ENCODE measurements at regions not wholly inside any gene's neighbourhood (a gene's known extent, or its start where the extent isn't known, plus 50 kb on each side); places are given as distances from the start of the nearest gene placed in this dataset.
"Not testable (repeated sequence)": the region's sequence is repeated elsewhere in the genome, so short reads cannot be mapped to it uniquely, and the experiment has no call there.

DNA sequence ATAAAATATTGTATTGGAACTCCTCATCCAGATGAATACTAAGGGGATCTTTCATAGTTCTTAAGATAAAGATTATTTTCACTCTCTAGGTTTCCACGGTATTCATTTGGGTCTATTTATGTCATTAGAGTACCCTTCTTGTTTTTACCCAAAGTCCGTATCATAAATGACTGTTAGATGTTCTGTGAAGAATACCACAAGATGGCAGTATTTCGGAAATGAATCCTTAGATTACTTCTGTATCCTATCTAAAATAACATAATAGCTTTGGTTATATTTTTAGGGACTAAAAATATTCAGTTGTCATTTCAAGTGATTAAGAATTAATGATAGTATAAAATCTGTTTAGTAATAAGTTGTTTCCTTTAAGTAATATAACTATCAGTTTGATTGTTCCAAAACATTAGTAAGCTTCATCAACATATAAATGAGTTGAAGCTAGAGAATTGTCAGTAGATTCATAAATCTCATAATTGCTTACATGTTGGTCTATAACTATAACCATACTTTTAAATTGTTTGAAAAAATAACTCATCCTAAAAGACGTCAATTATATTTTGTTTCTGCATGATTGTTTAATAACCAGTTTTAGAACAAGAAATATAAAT, 337.5 kb upstream of the KCND2 start:
- Histone ChIP-seq H3K27ac (ENCODE audit: low read depth, low read length, severe bottlenecking) (no peak overlapping the region), H3K36me3 (ENCODE audit: control insufficient read depth, insufficient read depth, low read length) (no peaks in the 10 kb centered on the region), H3K4me1 (ENCODE audit: control insufficient read depth, insufficient read depth, low read length, poor library complexity, severe bottlenecking) (no peaks in the 10 kb centered on the region), H3K4me3 (ENCODE audit: extremely low read depth, insufficient read depth, low read length, poor library complexity, severe bottlenecking) (no peak overlapping the region), H3K9me3 (ENCODE audit: control insufficient read depth, low read length) (no peaks in the 10 kb centered on the region)
- WGBS, 2 experiments (ENCODE audit: insufficient coverage in 2 of 2) = no CpG with 5 or more reads among the region's 4 CpGs

DNA sequence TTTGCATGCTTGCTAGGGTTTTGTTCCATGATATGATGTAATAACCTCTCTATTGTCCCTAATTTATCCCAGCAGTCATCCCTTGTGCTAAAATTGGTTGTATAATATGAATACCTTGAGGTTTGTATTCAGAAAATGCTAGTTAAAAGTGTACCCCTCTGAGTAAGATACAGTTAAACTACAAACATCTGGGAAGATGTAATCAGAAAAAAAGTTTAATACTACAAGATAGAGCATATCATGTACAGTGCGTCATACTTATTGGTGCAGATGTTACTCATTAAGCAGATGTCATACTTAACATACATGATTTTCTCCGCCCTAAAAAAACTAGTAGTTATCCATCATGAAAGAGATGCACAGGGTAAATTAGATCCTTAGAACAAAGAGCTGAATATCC, 336.1 kb upstream of the KCND2 start:
- no peaks in the 10 kb centered on the region for H3K9me3 ChIP-seq (ENCODE audit: control insufficient read depth, low read length)
- WGBS, 2 experiments (ENCODE audit: insufficient coverage in 2 of 2) = no CpG with 5 or more reads among the region's 2 CpGs
- H3K36me3 ChIP-seq (ENCODE audit: control insufficient read depth, insufficient read depth, low read length) = no peaks in the 10 kb centered on the region

DNA sequence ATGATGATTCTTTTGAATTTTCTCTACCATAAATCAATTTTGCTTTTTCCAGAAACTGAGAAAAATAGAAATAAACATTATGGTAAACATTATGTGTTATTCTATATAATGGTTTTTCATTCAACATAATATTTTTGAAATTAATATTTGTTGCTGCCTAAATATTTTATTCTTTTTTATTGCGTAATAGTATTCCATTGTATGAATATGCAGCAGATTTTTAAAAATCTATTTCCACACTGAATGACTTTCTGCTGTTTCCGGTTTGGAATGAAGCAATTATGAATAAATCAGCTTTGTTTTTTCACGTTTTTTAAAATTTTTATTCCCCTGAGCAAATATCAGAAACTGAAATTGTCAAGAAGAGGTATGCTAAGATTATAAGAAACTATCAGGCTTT, 335.2 kb upstream of the KCND2 start:
- H3K4me3 ChIP-seq (ENCODE audit: extremely low read depth, insufficient read depth, low read length, poor library complexity, severe bottlenecking) = no peak overlapping the region
- no peaks in the 10 kb centered on the region for H3K36me3 ChIP-seq (ENCODE audit: control insufficient read depth, insufficient read depth, low read length)
- no peaks in the 10 kb centered on the region for H3K9me3 ChIP-seq (ENCODE audit: control insufficient read depth, low read length)
- H3K27ac ChIP-seq (ENCODE audit: low read depth, low read length, severe bottlenecking) = no peak overlapping the region
- no peaks in the 10 kb centered on the region for H3K4me1 ChIP-seq (ENCODE audit: control insufficient read depth, insufficient read depth, low read length, poor library complexity, severe bottlenecking)
- no CpG with 5 or more reads among the region's 3 CpGs for WGBS, 2 experiments (ENCODE audit: insufficient coverage in 2 of 2)

More for the DNA sequence above, 336.1 kb upstream of the KCND2 start:
- Histone ChIP-seq H3K4me3 (ENCODE audit: extremely low read depth, insufficient read depth, low read length, poor library complexity, severe bottlenecking) (no peak overlapping the region), H3K4me1 (ENCODE audit: control insufficient read depth, insufficient read depth, low read length, poor library complexity, severe bottlenecking) (no peaks in the 10 kb centered on the region), H3K27ac (ENCODE audit: low read depth, low read length, severe bottlenecking) (no peak overlapping the region)

- Histone ChIP-seq H3K4me1 (ENCODE audit: control insufficient read depth, insufficient read depth, low read length, poor library complexity, severe bottlenecking) (no peaks in the 10 kb centered on the region), H3K36me3 (ENCODE audit: control insufficient read depth, insufficient read depth, low read length) (no peaks in the 10 kb centered on the region), H3K9me3 (ENCODE audit: control insufficient read depth, low read length) (no peaks in the 10 kb centered on the region), H3K27ac (ENCODE audit: low read depth, low read length, severe bottlenecking) (no peak overlapping the region), H3K4me3 (ENCODE audit: extremely low read depth, insufficient read depth, low read length, poor library complexity, severe bottlenecking) (no peak overlapping the region)
- 88% methylated on average over 2 of the region's 5 CpGs; no CpG with 5 or more reads in 1 of the 2 experiments for WGBS, 2 experiments (ENCODE audit: insufficient coverage in 2 of 2)
These were observed 328.9 kb upstream of the KCND2 start for GRCh38 chr7:119943942-119944600.

GRCh38 chr7:119944601-119944972, 328.4 kb upstream of the KCND2 start:
- Histone ChIP-seq H3K4me3 (ENCODE audit: extremely low read depth, insufficient read depth, low read length, poor library complexity, severe bottlenecking) (no peak overlapping the region), H3K9me3 (ENCODE audit: control insufficient read depth, low read length) (no peaks in the 10 kb centered on the region), H3K4me1 (ENCODE audit: control insufficient read depth, insufficient read depth, low read length, poor library complexity, severe bottlenecking) (no peaks in the 10 kb centered on the region), H3K36me3 (ENCODE audit: control insufficient read depth, insufficient read depth, low read length) (no peaks in the 10 kb centered on the region), H3K27ac (ENCODE audit: low read depth, low read length, severe bottlenecking) (no peak overlapping the region)
- 83 to 100% methylated on average over 1 of the region's 1 CpG for WGBS, 2 experiments (ENCODE audit: insufficient coverage in 2 of 2)

GRCh38 chr7:119945822-119946221, 327.2 kb upstream of the KCND2 start:
- Histone ChIP-seq H3K36me3 (ENCODE audit: control insufficient read depth, insufficient read depth, low read length) (no peaks in the 10 kb centered on the region), H3K4me1 (ENCODE audit: control insufficient read depth, insufficient read depth, low read length, poor library complexity, severe bottlenecking) (no peaks in the 10 kb centered on the region), H3K9me3 (ENCODE audit: control insufficient read depth, low read length) (no peaks in the 10 kb centered on the region), H3K4me3 (ENCODE audit: extremely low read depth, insufficient read depth, low read length, poor library complexity, severe bottlenecking) (no peak overlapping the region), H3K27ac (ENCODE audit: low read depth, low read length, severe bottlenecking) (no peak overlapping the region)
- WGBS, 2 experiments (ENCODE audit: insufficient coverage in 2 of 2) = no CpG with 5 or more reads among the region's 1 CpG

DNA sequence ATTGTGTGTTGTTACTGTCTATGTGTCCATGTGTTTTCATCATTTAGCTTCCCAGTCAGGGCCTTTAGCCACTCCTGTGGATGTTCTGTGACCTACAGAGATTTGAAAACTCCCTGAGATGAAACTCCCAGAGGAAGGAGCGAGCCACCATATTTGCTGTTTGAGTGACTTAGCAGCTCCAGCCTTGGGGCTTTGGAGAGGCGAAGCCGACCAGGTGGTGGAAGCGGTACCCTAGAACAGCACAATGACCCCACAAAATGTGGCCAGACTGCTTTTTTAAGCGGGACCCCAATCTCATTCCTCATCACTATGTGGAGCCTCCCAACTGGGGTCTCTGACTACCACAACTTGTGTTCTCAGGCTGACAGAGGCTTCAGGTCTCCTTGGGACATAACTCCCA, 323.9 kb upstream of the KCND2 start:
- Histone ChIP-seq H3K9me3 (ENCODE audit: control insufficient read depth, low read length) (no peaks in the 10 kb centered on the region), H3K27ac (ENCODE audit: low read depth, low read length, severe bottlenecking) (no peak overlapping the region), H3K4me1 (ENCODE audit: control insufficient read depth, insufficient read depth, low read length, poor library complexity, severe bottlenecking) (no peaks in the 10 kb centered on the region), H3K36me3 (ENCODE audit: control insufficient read depth, insufficient read depth, low read length) (no peaks in the 10 kb centered on the region), H3K4me3 (ENCODE audit: extremely low read depth, insufficient read depth, low read length, poor library complexity, severe bottlenecking) (no peak overlapping the region)
- 97% methylated on average over 5 of the region's 5 CpGs; no CpG with 5 or more reads in 1 of the 2 experiments for WGBS, 2 experiments (ENCODE audit: insufficient coverage in 2 of 2)

- not testable (repeated sequence) for H3K4me1 ChIP-seq (ENCODE audit: control insufficient read depth, insufficient read depth, low read length, poor library complexity, severe bottlenecking); H3K36me3 ChIP-seq (ENCODE audit: control insufficient read depth, insufficient read depth, low read length); H3K4me3 ChIP-seq (ENCODE audit: extremely low read depth, insufficient read depth, low read length, poor library complexity, severe bottlenecking); H3K27ac ChIP-seq (ENCODE audit: low read depth, low read length, severe bottlenecking); H3K9me3 ChIP-seq (ENCODE audit: control insufficient read depth, low read length)
- 91 to 93% methylated on average over 14 to 24 of the region's 30 CpGs for WGBS, 2 experiments (ENCODE audit: insufficient coverage in 2 of 2)
These were observed 322.5 kb upstream of the KCND2 start for GRCh38 chr7:119950390-119951041.

DNA sequence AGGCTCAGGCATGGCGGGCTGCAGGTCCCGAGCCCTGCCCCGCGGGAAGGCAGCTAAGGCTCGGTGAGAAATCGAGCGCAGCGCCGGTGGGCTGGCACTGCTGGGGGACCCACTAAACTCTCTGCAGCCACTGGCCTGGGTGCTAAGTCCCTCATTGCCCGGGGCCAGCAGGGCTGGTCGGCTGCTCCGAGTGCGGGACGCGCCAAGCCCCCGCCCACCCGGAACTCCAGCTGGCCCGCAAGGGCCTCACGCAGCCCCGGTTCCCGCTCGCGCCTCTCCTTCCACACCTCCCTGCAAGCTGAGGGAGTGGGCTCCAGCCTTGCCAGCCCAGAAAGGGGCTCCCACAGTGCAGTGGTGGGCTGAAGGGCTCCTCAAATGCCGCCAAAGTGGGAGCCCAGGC, 321.4 kb upstream of the KCND2 start:
- not testable (repeated sequence) for H3K9me3 ChIP-seq (ENCODE audit: control insufficient read depth, low read length); H3K4me3 ChIP-seq (ENCODE audit: extremely low read depth, insufficient read depth, low read length, poor library complexity, severe bottlenecking); H3K36me3 ChIP-seq (ENCODE audit: control insufficient read depth, insufficient read depth, low read length); H3K4me1 ChIP-seq (ENCODE audit: control insufficient read depth, insufficient read depth, low read length, poor library complexity, severe bottlenecking); H3K27ac ChIP-seq (ENCODE audit: low read depth, low read length, severe bottlenecking)
- 92 to 96% methylated on average over 6 to 17 of the region's 24 CpGs for WGBS, 2 experiments (ENCODE audit: insufficient coverage in 2 of 2)

DNA sequence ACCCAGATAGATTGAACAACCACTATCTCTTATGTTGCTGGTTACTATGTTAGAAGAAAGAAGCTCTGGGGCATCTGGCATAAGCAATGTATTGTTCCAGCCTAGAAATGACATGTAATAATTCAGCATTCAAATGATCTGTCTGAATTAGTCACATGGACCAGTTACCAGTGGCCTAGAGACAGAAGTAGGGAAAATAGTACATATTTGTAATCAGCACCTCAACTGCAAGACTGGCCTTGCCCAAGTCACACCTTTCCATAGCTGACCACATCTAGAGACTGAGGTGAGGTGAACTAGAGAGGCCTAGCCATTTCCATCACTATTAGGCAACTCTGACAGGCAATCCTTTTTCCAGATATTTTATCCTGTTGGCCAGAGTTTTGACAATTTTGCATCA, 315.6 kb upstream of the KCND2 start:
- no peaks in the 10 kb centered on the region for H3K36me3 ChIP-seq (ENCODE audit: control insufficient read depth, insufficient read depth, low read length)
- H3K4me1 ChIP-seq (ENCODE audit: control insufficient read depth, insufficient read depth, low read length, poor library complexity, severe bottlenecking) = peaks cover 4% of the 10 kb centered on the region
- no peak overlapping the region for H3K27ac ChIP-seq (ENCODE audit: low read depth, low read length, severe bottlenecking)
- H3K4me3 ChIP-seq (ENCODE audit: extremely low read depth, insufficient read depth, low read length, poor library complexity, severe bottlenecking) = no peak overlapping the region
- no peaks in the 10 kb centered on the region for H3K9me3 ChIP-seq (ENCODE audit: control insufficient read depth, low read length)

DNA sequence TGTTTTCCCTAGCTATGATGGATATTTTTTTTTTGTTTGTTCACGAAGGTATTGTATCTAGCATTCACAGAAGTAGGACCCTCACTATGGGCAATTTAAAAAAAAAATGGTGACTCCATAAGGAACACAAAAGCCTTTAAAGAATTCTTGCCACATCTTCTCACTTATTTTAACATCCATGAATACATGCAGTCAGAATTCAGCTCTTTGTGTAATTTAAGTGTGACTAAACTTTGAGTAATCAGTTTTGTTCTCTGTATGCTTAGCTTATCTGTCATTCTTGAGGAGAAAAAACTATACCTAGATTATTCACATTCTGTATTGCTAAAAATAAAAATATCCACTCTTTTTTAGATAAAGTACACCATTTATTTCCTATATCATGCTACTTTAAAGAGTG, 313.2 kb upstream of the KCND2 start:
- no peak overlapping the region for H3K27ac ChIP-seq (ENCODE audit: low read depth, low read length, severe bottlenecking)
- WGBS, 2 experiments (ENCODE audit: insufficient coverage in 2 of 2) = 80% methylated on average over 1 of the region's 1 CpG; no CpG with 5 or more reads in 1 of the 2 experiments
- H3K36me3 ChIP-seq (ENCODE audit: control insufficient read depth, insufficient read depth, low read length) = no peaks in the 10 kb centered on the region
- no peak overlapping the region for H3K4me3 ChIP-seq (ENCODE audit: extremely low read depth, insufficient read depth, low read length, poor library complexity, severe bottlenecking)
- H3K9me3 ChIP-seq (ENCODE audit: control insufficient read depth, low read length) = no peaks in the 10 kb centered on the region
- peaks cover 8% of the 10 kb centered on the region for H3K4me1 ChIP-seq (ENCODE audit: control insufficient read depth, insufficient read depth, low read length, poor library complexity, severe bottlenecking)

Measured in mesodermal cell (in vitro differentiated cells).